DND-41 (cell line): ENCODE measurements at regions not wholly inside any gene's neighbourhood (a gene's known extent, or its start where the extent isn't known, plus 50 kb on each side); places are given as distances from the start of the nearest gene placed in this dataset.

Source experiments
- CTCF ChIP-seq: IDR thresholded peaks from 2 replicates; pipeline ENCODE4 v1.5.1; 2012; ENCODE audit warnings: borderline replicate concordance, low read length, moderate library complexity, mild to moderate bottlenecking; ENCODE audit not compliant: poor library complexity, severe bottlenecking; ENCODE audit errors: extremely low read depth
- EZH2 ChIP-seq: IDR thresholded peaks from 3 replicates; pipeline ENCODE4 v1.6.1; 2012; ENCODE audit warnings: borderline replicate concordance, low read depth, mild to moderate bottlenecking, moderate library complexity, low read length, inconsistent platforms; ENCODE audit not compliant: severe bottlenecking

DNA sequence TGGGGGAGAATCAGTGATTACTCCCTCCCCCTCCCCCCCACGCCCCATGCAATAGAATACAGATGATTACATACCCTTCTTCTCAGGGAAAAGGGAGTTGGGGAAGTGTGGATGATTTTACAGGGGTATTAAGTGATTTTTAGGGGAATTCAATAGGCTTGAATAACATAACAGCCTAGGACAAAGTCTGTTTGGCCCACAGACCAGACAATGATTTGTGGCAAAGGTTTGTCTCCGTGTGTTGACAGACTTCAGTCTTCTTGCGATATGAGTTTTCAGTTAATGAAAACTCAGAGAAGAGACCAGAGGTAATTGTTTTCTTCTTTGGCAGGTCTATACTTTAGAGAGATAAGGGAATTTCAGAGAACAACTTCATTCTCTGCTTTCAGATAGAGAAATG lies 95.3 kb downstream of the OR2B2 start:
- TF ChIP-seq CTCF (no peak), EZH2 (no peak)
